ENCODE measurements at regions not wholly inside any gene's neighbourhood (a gene's known extent, or its start where the extent isn't known, plus 50 kb on each side); places are given as distances from the start of the nearest gene placed in this dataset.

DNA sequence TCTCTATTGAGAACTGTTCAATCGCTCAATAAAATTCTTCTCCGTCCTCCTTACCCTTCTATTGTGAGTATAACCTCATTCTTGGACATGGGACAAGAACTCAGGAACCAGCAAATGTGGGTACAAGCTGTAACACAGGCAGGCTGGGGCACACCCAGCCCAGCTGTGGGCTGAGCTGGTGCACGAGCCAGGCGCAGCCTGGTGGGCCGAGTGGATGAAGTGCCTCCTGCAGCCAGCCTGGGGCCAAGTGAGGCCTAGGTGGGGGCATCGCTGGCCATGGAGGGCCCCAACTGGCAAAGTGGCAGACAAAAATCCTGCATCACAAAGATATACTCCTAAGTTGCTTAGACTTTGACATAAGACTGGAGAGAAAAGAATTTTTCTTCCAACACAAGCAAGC is 57.9 kb upstream of the DIAPH3 start:
- no peak overlapping the region for H3K9ac ChIP-seq (ENCODE audit: low read length)
- ATAC-seq (ENCODE audit: low read depth) (no peak), DNase-seq (no peak)
- H3K27me3 ChIP-seq (replicated peaks in 1 of 4; ENCODE audit: control extremely low read depth in 1 of 4, control insufficient read depth in 3 of 4, insufficient read depth in 4 of 4, low read length in 3 of 4) = no peaks in the 10 kb centered on the region
- Mint-ChIP-seq H3K9me3 (ENCODE audit: insufficient read depth) (no peaks in the 10 kb centered on the region), H3K4me1 (no peaks in the 10 kb centered on the region), H3K27me3 (no peaks in the 10 kb centered on the region), H3K27ac (no peak overlapping the region), H3K4me3 (no peak overlapping the region)
- ChIA-PET CTCF (no interaction called here), POLR2A (interaction anchor here (0.7 kb wide), 1 partner anchor 18 kb away, joined by 4 read pairs; no protein-coding TSS in a partner anchor)
- no peaks in the 10 kb centered on the region for H3K4me1 ChIP-seq (ENCODE audit: control insufficient read depth in 2 of 2, insufficient read depth in 2 of 2, low read length in 2 of 2)
- H2AFZ ChIP-seq (ENCODE audit: insufficient read depth, low read depth, low read length, poor library complexity, severe bottlenecking) = no peak overlapping the region
- H3K4me3 ChIP-seq (ENCODE audit: control extremely low read depth in 1 of 5, extremely low read depth in 1 of 5, insufficient read depth in 1 of 5, low read depth in 2 of 5, low read length in 4 of 5) = no peak overlapping the region
- no peaks in the 10 kb centered on the region for H3K36me3 ChIP-seq (replicated peaks in 1 of 2; ENCODE audit: control extremely low read depth in 1 of 2, control insufficient read depth in 1 of 2, extremely low read depth in 1 of 2, insufficient read depth in 2 of 2, low read length in 1 of 2)
- H3K79me2 ChIP-seq (ENCODE audit: control insufficient read depth, insufficient read depth, low read length) = no peaks in the 10 kb centered on the region
- TF ChIP-seq EZH2 (IDR thresholded peaks at IDR 0.05; ENCODE audit: borderline replicate concordance, insufficient read depth, low read depth, low read length, poor library complexity, severe bottlenecking) = no peak
- TF ChIP-seq, protein P1, sequence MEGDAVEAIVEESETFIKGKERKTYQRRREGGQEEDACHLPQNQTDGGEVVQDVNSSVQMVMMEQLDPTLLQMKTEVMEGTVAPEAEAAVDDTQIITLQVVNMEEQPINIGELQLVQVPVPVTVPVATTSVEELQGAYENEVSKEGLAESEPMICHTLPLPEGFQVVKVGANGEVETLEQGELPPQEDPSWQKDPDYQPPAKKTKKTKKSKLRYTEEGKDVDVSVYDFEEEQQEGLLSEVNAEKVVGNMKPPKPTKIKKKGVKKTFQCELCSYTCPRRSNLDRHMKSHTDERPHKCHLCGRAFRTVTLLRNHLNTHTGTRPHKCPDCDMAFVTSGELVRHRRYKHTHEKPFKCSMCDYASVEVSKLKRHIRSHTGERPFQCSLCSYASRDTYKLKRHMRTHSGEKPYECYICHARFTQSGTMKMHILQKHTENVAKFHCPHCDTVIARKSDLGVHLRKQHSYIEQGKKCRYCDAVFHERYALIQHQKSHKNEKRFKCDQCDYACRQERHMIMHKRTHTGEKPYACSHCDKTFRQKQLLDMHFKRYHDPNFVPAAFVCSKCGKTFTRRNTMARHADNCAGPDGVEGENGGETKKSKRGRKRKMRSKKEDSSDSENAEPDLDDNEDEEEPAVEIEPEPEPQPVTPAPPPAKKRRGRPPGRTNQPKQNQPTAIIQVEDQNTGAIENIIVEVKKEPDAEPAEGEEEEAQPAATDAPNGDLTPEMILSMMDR (IDR thresholded peaks at IDR 0.05) = no peak
- no peaks in the 10 kb centered on the region for H4K20me1 ChIP-seq (ENCODE audit: control insufficient read depth, insufficient read depth, low read length, poor library complexity, severe bottlenecking)
- 100% methylated on average over 3 of the region's 6 CpGs for WGBS (ENCODE audit: insufficient coverage)
- intact Hi-C loops (cut with micrococcal nuclease) = no loop called here
- H3K27ac ChIP-seq (ENCODE audit: low read length in 2 of 2) = no peak overlapping the region
- H3K4me2 ChIP-seq (replicated peaks; ENCODE audit: low read depth, low read length, poor library complexity, severe bottlenecking) = no peak overlapping the region
- no peaks in the 10 kb centered on the region for H3K9me3 ChIP-seq (ENCODE audit: control extremely low read depth in 1 of 3, control insufficient read depth in 2 of 3, insufficient read depth in 1 of 3, low read length in 2 of 3)

DNA sequence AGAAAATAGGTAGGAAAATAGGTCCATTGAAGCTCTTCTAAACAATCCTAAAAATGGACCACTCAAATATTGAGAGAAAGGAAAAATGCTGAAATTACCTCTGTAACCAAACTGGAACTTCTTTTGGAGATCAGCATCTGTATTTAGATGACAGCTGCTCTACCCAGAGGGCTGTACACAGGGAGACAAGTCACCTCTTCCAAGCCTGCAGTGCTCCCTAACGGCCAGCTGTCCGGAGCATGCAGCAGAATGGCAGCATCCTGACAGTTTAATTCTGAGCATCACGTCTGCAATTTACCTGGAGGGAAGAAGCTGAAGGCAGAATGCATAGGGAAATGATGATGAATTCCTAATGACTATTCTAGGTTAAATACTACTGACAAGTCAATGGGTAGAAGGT is 62.8 kb upstream of the DIAPH3 start:
- H3K4me3 ChIP-seq (ENCODE audit: control extremely low read depth in 1 of 5, extremely low read depth in 1 of 5, insufficient read depth in 1 of 5, low read depth in 2 of 5, low read length in 4 of 5) = no peak overlapping the region
- H3K27me3 ChIP-seq (replicated peaks in 1 of 4; ENCODE audit: control extremely low read depth in 1 of 4, control insufficient read depth in 3 of 4, insufficient read depth in 4 of 4, low read length in 3 of 4) = no peaks in the 10 kb centered on the region
- H3K36me3 ChIP-seq (replicated peaks in 1 of 2; ENCODE audit: control extremely low read depth in 1 of 2, control insufficient read depth in 1 of 2, extremely low read depth in 1 of 2, insufficient read depth in 2 of 2, low read length in 1 of 2) = no peaks in the 10 kb centered on the region
- no peak for TF ChIP-seq EZH2 (IDR thresholded peaks at IDR 0.05; ENCODE audit: borderline replicate concordance, insufficient read depth, low read depth, low read length, poor library complexity, severe bottlenecking)
- TF ChIP-seq, protein P1 (IDR thresholded peaks at IDR 0.05) = no peak
- Mint-ChIP-seq H3K4me1 (no peaks in the 10 kb centered on the region), H3K27ac (no peak overlapping the region), H3K27me3 (peaks cover 16% of the 10 kb centered on the region), H3K9me3 (ENCODE audit: insufficient read depth) (no peaks in the 10 kb centered on the region), H3K4me3 (no peak overlapping the region)
- DNase-seq (no peak), ATAC-seq (ENCODE audit: low read depth) (no peak)
- ChIA-PET POLR2A (no interaction called here), CTCF (no interaction called here)
- H3K27ac ChIP-seq (ENCODE audit: low read length in 2 of 2) = no peak overlapping the region
- no peaks in the 10 kb centered on the region for H3K9me3 ChIP-seq (ENCODE audit: control extremely low read depth in 1 of 3, control insufficient read depth in 2 of 3, insufficient read depth in 1 of 3, low read length in 2 of 3)
- H3K9ac ChIP-seq (ENCODE audit: low read length) = no peak overlapping the region
- intact Hi-C loops (cut with micrococcal nuclease) = no loop called here
- H4K20me1 ChIP-seq (ENCODE audit: control insufficient read depth, insufficient read depth, low read length, poor library complexity, severe bottlenecking) = no peaks in the 10 kb centered on the region
- no peaks in the 10 kb centered on the region for H3K79me2 ChIP-seq (ENCODE audit: control insufficient read depth, insufficient read depth, low read length)
- 60% methylated on average over 1 of the region's 3 CpGs for WGBS (ENCODE audit: insufficient coverage)
- no peak overlapping the region for H3K4me2 ChIP-seq (replicated peaks; ENCODE audit: low read depth, low read length, poor library complexity, severe bottlenecking)
- H2AFZ ChIP-seq (ENCODE audit: insufficient read depth, low read depth, low read length, poor library complexity, severe bottlenecking) = no peak overlapping the region
- no peaks in the 10 kb centered on the region for H3K4me1 ChIP-seq (ENCODE audit: control insufficient read depth in 2 of 2, insufficient read depth in 2 of 2, low read length in 2 of 2)

All from B cell (primary cell).